ENCODE measurements at regions not wholly inside any gene's neighbourhood (a gene's known extent, or its start where the extent isn't known, plus 50 kb on each side); places are given as distances from the start of the nearest gene placed in this dataset.

DNA sequence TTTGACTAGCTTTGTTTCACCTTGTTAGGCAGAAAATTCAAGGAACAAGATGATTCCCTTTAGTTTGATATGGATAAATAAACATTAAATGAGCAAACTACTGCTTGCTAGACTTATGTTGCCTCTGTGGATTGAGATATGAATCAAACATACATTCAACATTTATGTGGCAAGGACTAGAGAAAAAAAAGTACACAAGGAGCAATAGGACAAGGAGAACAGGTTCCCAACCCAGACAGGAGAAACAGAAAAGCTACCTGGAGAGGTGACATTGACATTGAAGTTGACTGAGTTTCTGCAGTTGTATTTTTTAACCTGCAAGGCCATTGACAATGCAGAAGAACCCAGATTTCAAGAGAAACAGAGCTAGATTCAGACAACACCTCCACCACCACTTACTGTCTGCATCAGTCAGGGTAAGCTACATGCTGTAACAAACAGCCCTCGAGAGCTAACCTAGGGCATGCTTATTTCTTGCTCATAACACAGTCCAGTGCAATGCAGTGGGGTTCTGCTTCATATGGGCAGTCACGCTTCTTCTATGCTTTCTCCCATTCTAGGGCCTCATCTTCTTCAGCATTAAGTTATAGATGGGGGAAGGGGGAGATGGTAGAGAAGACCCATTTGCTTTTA, 180.9 kb upstream of the LYZL1 start:
- DNase-seq (ENCODE audit: extremely low spot score) = no peak
- CTCF ChIA-PET = interaction anchor here (1.4 to 1.6 kb wide), 2 partner anchors 12 to 18 kb away, joined by 4 read pairs; no protein-coding TSS in a partner anchor
- TF ChIP-seq, protein P1, sequence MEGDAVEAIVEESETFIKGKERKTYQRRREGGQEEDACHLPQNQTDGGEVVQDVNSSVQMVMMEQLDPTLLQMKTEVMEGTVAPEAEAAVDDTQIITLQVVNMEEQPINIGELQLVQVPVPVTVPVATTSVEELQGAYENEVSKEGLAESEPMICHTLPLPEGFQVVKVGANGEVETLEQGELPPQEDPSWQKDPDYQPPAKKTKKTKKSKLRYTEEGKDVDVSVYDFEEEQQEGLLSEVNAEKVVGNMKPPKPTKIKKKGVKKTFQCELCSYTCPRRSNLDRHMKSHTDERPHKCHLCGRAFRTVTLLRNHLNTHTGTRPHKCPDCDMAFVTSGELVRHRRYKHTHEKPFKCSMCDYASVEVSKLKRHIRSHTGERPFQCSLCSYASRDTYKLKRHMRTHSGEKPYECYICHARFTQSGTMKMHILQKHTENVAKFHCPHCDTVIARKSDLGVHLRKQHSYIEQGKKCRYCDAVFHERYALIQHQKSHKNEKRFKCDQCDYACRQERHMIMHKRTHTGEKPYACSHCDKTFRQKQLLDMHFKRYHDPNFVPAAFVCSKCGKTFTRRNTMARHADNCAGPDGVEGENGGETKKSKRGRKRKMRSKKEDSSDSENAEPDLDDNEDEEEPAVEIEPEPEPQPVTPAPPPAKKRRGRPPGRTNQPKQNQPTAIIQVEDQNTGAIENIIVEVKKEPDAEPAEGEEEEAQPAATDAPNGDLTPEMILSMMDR (IDR thresholded peaks at IDR 0.05; ENCODE audit: control extremely low read depth, extremely low read depth, low read depth, missing control alignments) = no peak
- POLR2A ChIA-PET = no interaction called here

DNA sequence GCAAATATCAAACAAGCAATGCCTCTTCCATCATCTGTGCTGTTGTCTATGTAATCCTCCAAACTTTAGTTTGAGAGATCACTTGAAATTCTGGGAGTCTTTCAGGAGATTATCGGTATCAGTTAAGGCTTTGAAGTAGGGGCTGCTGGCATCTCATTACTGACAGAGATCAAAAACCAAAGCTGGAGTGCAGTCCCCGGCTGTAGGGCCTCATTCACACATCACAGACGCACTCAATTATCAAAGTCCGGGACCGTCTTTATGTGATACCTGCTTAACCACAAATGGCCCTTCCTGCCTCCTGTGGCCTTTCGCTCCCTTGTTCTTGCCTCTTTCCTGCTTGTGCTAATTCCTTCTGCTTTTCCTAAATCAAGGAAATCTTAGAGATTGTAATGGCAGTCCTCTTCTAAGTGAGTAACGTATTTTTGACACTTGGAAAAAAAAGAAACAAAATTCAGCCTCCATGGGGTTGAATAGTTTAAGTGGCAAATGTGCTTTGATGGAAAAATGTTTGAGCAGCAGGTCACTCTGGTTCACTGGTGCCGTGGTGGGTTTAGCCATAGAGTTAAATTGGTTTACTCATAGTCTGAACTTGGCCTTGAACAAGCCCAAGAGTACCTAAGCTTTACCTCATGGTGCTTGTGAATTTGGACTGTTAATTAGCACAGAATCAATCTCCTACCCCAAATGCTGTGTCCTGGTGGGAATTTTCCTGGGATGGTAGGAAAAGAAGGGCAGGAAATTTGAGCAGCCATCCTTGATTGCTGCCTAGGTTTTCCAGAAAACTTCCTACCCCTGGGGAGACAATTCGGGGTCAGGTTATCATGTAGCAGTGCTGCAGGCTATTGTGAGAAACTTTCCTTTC, 178.9 kb upstream of the LYZL1 start:
- CTCF ChIA-PET = no interaction called here
- POLR2A ChIA-PET = no interaction called here
- TF ChIP-seq, protein P1 (IDR thresholded peaks at IDR 0.05; ENCODE audit: control extremely low read depth, extremely low read depth, low read depth, missing control alignments) = no peak
- DNase-seq (ENCODE audit: extremely low spot score) = no peak

DNA sequence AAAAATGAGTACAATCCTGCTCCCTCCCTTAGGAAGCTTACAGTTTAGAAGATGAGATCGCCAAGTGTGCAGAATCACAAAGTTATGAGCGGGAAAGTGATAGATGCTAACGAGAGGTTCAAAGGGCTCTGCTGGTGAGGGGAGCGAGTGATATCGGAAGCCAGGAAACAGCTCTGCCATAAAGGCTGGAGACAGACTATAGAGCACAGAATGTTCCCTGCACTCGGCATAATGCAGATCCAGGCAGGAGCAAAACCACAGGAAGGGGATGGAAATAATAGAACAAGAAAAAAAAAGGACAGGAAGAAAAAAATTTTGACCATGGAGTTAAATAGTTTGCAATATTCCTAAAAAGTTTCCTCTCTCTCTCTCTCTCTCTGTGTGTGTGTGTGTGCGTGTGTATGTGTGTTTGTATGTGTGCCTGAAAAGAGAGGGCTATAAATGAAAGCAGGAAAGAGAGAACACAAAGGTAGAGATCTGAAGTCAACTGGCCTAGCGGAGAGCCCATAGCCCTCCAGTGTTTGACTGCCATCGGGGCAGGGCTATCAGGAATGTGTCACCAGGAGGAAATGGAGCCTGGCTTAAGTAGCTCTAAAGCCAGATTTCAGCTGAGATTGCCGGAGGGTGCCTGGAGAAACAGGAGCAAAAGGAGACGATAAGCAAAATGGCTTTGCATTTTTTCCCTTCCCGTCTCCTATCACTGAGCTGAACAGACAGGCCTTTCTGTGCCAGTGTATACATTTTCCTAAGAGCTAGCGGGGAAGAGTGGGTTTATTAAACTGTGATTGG, 175.8 kb upstream of the LYZL1 start:
- ChIA-PET POLR2A (no interaction called here), CTCF (interaction anchor here (0.8 to 2.3 kb wide), 3 partner anchors 13 to 23 kb away, joined by 3 to 6 read pairs (median 3); no protein-coding TSS in a partner anchor)
- no peak for DNase-seq (ENCODE audit: extremely low spot score)
- TF ChIP-seq, protein P1 (IDR thresholded peaks at IDR 0.05; ENCODE audit: control extremely low read depth, extremely low read depth, low read depth, missing control alignments) = no peak

DNA sequence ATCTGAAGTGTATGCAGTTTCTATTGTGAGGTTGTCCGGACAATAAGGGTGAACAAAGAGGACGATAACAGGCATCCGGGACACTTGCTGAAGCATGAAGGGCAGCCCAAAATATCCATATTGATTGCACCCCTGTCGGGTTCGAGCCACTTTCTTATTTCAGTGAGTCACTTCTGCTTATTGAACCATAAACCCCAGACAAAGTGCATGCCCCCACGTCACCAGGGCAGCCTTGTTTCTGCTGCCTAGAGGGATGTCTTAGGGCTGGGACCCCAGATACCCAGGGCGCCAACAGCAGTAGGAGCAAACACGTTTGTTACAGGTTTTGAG, 175.3 kb upstream of the LYZL1 start:
- DNase-seq (ENCODE audit: extremely low spot score) = no peak
- TF ChIP-seq, protein P1 (IDR thresholded peaks at IDR 0.05; ENCODE audit: control extremely low read depth, extremely low read depth, low read depth, missing control alignments) = no peak
- CTCF ChIA-PET = interaction anchor here (2.3 kb wide), 1 partner anchor 16 kb away, joined by 6 read pairs; no protein-coding TSS in a partner anchor
- POLR2A ChIA-PET = no interaction called here

DNA sequence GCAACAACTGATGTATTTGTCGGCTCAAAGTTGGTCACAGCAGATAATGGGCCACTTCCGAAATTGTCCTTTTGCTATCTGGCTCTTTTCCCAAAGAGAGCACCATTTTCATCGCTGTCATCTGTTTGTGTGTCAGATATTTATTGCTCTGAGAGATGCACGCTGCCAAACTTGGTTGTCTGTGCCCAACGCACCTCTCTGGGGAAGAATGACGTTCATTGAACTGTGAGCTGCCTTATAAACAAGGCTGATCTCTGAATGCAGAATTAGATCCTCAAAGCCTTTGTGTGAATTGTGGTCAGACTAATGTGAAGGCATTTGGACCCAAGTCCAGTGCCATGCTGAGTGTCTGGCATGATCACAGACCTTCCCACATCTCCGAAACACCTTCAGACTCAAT, 174.7 kb upstream of the LYZL1 start:
- TF ChIP-seq, protein P1 (IDR thresholded peaks at IDR 0.05; ENCODE audit: control extremely low read depth, extremely low read depth, low read depth, missing control alignments) = no peak
- ChIA-PET POLR2A (no interaction called here), CTCF (no interaction called here)
- no peak for DNase-seq (ENCODE audit: extremely low spot score)

DNA sequence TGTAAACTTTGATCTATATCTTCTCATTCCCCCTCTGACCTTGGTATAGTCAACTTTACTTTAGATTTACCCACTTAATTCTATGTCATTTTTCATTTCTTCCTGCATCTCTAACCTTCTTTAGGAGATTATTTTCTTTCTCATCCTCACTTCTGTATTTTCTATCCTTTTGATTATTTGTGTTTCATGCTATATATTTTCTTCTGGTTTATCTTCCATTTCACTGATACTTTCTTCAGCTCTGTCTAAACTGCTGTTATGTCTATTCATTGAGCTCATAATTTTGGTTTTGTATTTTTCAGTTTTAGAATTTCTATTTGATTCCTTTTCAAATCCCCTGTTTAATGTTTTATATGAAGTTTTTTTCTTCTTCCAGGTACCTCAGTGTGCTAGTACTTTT, 171.1 kb upstream of the LYZL1 start:
- TF ChIP-seq, protein P1 (IDR thresholded peaks at IDR 0.05; ENCODE audit: control extremely low read depth, extremely low read depth, low read depth, missing control alignments) = no peak
- no peak for DNase-seq (ENCODE audit: extremely low spot score)
- ChIA-PET POLR2A (no interaction called here), CTCF (interaction anchor here (3.5 kb wide), 1 partner anchor 11 kb away, joined by 17 read pairs; no protein-coding TSS in a partner anchor)

Data from GM10248 (cell line).